Neural cell (in vitro differentiated cells): ENCODE measurements at regions not wholly inside any gene's neighbourhood (a gene's known extent, or its start where the extent isn't known, plus 50 kb on each side); places are given as distances from the start of the nearest gene placed in this dataset.

Source experiments
- H2AFZ ChIP-seq: fragments of 200-600, 300-800 bp; sonication (generic), shearing (Covaris generic); 2 replicates; pipeline ENCODE4 v1.6.0; 2014; ENCODE audit warnings: low read depth, mild to moderate bottlenecking, antibody characterized with exemption, low read length, moderate library complexity
- H3F3A ChIP-seq: fragments of 200-600 bp; shearing (Covaris generic); 2 replicates; pipeline ENCODE4 v1.6.1; 2016; ENCODE audit warnings: mild to moderate bottlenecking, moderate library complexity, mixed read lengths, antibody characterized with exemption, low read length; ENCODE audit not compliant: insufficient read depth, poor library complexity, severe bottlenecking
- H3K27ac ChIP-seq: fragments of 200-600, 300-800 bp; sonication (generic), shearing (Covaris generic); 2 replicates; pipeline ENCODE4 v1.5.1; 2014; ENCODE audit warnings: mild to moderate bottlenecking, low read length, moderate library complexity
- H3K27me3 ChIP-seq: fragments of 300-800, 200-600 bp; sonication (generic), shearing (Covaris generic); 2 replicates; pipeline ENCODE4 v1.6.0; 2014; ENCODE audit warnings: mild to moderate bottlenecking, low read depth, low read length, moderate library complexity; ENCODE audit not compliant: insufficient read depth
- H3K36me3 ChIP-seq: fragments of 300-800, 200-600 bp; sonication (generic), shearing (Covaris generic); 2 replicates; pipeline ENCODE4 v1.5.1; 2014; ENCODE audit warnings: mild to moderate bottlenecking, antibody characterized with exemption, low read length, moderate library complexity; ENCODE audit not compliant: insufficient read depth
- H3K4me2 ChIP-seq: fragments of 300-800, 200-600 bp; sonication (generic), shearing (Covaris generic); 2 replicates; pipeline ENCODE4 v1.6.0; 2014; ENCODE audit warnings: mild to moderate bottlenecking, low read length
- H3K4me3 ChIP-seq: fragments of 300-800, 200-600 bp; sonication (generic), shearing (Covaris generic); 2 replicates; pipeline ENCODE4 v1.5.1; 2014; ENCODE audit warnings: mild to moderate bottlenecking, low read length, moderate library complexity
- H3K79me2 ChIP-seq: fragments of 200-600 bp; shearing (Covaris generic); replicated peaks from 2 replicates; pipeline ENCODE4 v1.6.0; 2014; ENCODE audit warnings: mild to moderate bottlenecking, low read length, moderate library complexity; ENCODE audit not compliant: insufficient read depth
- H3K9ac ChIP-seq: fragments of 300-800, 200-600 bp; sonication (generic), shearing (Covaris generic); 2 replicates; pipeline ENCODE4 v1.6.1; 2016; ENCODE audit warnings: mild to moderate bottlenecking, low read length, mixed read lengths
- H3K9me2 ChIP-seq: fragments of 200-600 bp; shearing (Covaris generic); 2 replicates; pipeline ENCODE4 v1.6.1; 2016; ENCODE audit warnings: mild to moderate bottlenecking, low read length, mixed read lengths; ENCODE audit not compliant: insufficient read depth
- H3K9me3 ChIP-seq: fragments of 200-600, 300-800 bp; sonication (generic), shearing (Covaris generic); 2 replicates; pipeline ENCODE4 v1.6.1; 2016; ENCODE audit warnings: mild to moderate bottlenecking, mixed run types, low read length, moderate library complexity, mixed read lengths
- H4K20me1 ChIP-seq: fragments of 200-600 bp; shearing (Covaris generic); 2 replicates; pipeline ENCODE4 v1.6.1; 2016; ENCODE audit warnings: mild to moderate bottlenecking, mixed run types; ENCODE audit not compliant: insufficient read depth
- CTCF ChIP-seq: fragments of 450-650 bp; IDR thresholded peaks from 2 replicates; pipeline ENCODE4 v1.5.1; 2014; ENCODE audit warnings: antibody characterized with exemption, mild to moderate bottlenecking, moderate library complexity; ENCODE audit not compliant: poor library complexity, severe bottlenecking
- EP300 ChIP-seq: fragments of 450-650 bp; conservative IDR thresholded peaks from 2 replicates; pipeline ENCODE4 v1.6.1; 2014; ENCODE audit warnings: antibody characterized with exemption, mild to moderate bottlenecking, moderate library complexity; ENCODE audit not compliant: poor library complexity, severe bottlenecking
- EZH2 ChIP-seq: fragments of 200-600, 300-800 bp; shearing (Covaris generic), sonication (generic); IDR thresholded peaks from 2 replicates; pipeline ENCODE4 v1.6.1; 2014; ENCODE audit warnings: antibody characterized with exemption, low read length, borderline replicate concordance, mild to moderate bottlenecking; ENCODE audit not compliant: insufficient read depth, poor library complexity, severe bottlenecking
- MXI1 ChIP-seq: fragments of 450-650 bp; conservative IDR thresholded peaks from 2 replicates; pipeline ENCODE4 v1.6.1; 2014; ENCODE audit warnings: antibody characterized with exemption, mild to moderate bottlenecking; ENCODE audit not compliant: poor library complexity, severe bottlenecking
- POLR2AphosphoS5 ChIP-seq: IDR thresholded peaks from 2 replicates; pipeline ENCODE4 v1.6.1; 2012
- RAD21 ChIP-seq: fragments of 450-650 bp; conservative IDR thresholded peaks from 2 replicates; pipeline ENCODE4 v1.6.1; 2014; ENCODE audit warnings: antibody characterized with exemption, mild to moderate bottlenecking, moderate library complexity
- REST ChIP-seq: IDR thresholded peaks from 2 replicates; pipeline ENCODE4 v1.6.1; 2012; ENCODE audit warnings: borderline replicate concordance
- SMC3 ChIP-seq: fragments of 450-650 bp; conservative IDR thresholded peaks from 2 replicates; pipeline ENCODE4 v1.6.1; 2014; ENCODE audit warnings: antibody characterized with exemption, mild to moderate bottlenecking, moderate library complexity; ENCODE audit not compliant: poor library complexity
- TAF1 ChIP-seq: IDR thresholded peaks from 2 replicates; pipeline ENCODE4 v1.6.1; 2012; ENCODE audit warnings: low read depth

GRCh38 chr13:22980936-22981335 lies 199.8 kb upstream of the SGCG start:
- no peaks in the 10 kb centered on the region for H4K20me1 ChIP-seq
- TF ChIP-seq MXI1 (no peak), SMC3 (no peak), TAF1 (no peak), EZH2 (no peak), REST (no peak), CTCF (no peak), POLR2AphosphoS5 (no peak), EP300 (no peak), RAD21 (no peak)

GRCh38 chr13:22993148-22993547 lies 187.6 kb upstream of the SGCG start:
- Histone ChIP-seq H3K36me3 (no peaks in the 10 kb centered on the region), H3K4me2 (no peak overlapping the region), H3F3A (no peaks in the 10 kb centered on the region), H3K27me3 (no peaks in the 10 kb centered on the region), H3K9ac (no peak overlapping the region), H3K4me3 (no peak overlapping the region), H2AFZ (no peak overlapping the region), H4K20me1 (no peaks in the 10 kb centered on the region), H3K9me3 (no peaks in the 10 kb centered on the region), H3K9me2 (no peaks in the 10 kb centered on the region), H3K79me2 (no peaks in the 10 kb centered on the region), H3K27ac (no peak overlapping the region)
- TF ChIP-seq RAD21 (no peak), TAF1 (no peak), MXI1 (no peak), POLR2AphosphoS5 (no peak), EP300 (no peak), SMC3 (no peak), EZH2 (no peak), REST (no peak), CTCF (no peak)

More at GRCh38 chr13:22980936-22981335, 199.8 kb upstream of the SGCG start:
- no peak overlapping the region for H3K4me3 ChIP-seq
- H3K36me3 ChIP-seq, result no peaks in the 10 kb centered on the region
- H3K4me2 ChIP-seq, result no peak overlapping the region
- no peaks in the 10 kb centered on the region for H3K9me2 ChIP-seq
- no peaks in the 10 kb centered on the region for H3K9me3 ChIP-seq
- no peaks in the 10 kb centered on the region for H3K27me3 ChIP-seq
- no peak overlapping the region for H3K9ac ChIP-seq
- no peaks in the 10 kb centered on the region for H3F3A ChIP-seq
- H3K79me2 ChIP-seq, result no peaks in the 10 kb centered on the region
- no peak overlapping the region for H3K27ac ChIP-seq
- no peak overlapping the region for H2AFZ ChIP-seq
